ENCODE measurements at regions not wholly inside any gene's neighbourhood (a gene's known extent, or its start where the extent isn't known, plus 50 kb on each side); places are given as distances from the start of the nearest gene placed in this dataset.

GRCh38 chr6:14918200-14918907, 327.5 kb upstream of the JARID2 start:
- TF ChIP-seq CTCF (IDR thresholded peaks at IDR 0.05; ENCODE audit: insufficient read depth, low read depth, low read length) = no peak
- TF ChIP-seq EZH2 (IDR thresholded peaks at IDR 0.05; ENCODE audit: insufficient read depth, low read length) = no peak
